GM12891 (cell line): ENCODE measurements at regions not wholly inside any gene's neighbourhood (a gene's known extent, or its start where the extent isn't known, plus 50 kb on each side); places are given as distances from the start of the nearest gene placed in this dataset.
"Not testable (repeated sequence)": the region's sequence is repeated elsewhere in the genome, so short reads cannot be mapped to it uniquely, and the experiment has no call there.

Experiments
- DNase-seq: peaks from one replicate; pipeline ENCODE4 v3.0.0; 2011; ENCODE audit warnings: low spot score; ENCODE audit not compliant: insufficient read length
- FAIRE-seq: peaks from 2 replicates; lab custom pipeline; 2011; peaks lifted over from hg19 to GRCh38; lab: Jason Lieb, UNC
- PAX5 ChIP-seq: IDR thresholded peaks from 2 replicates; pipeline ENCODE4 v1.6.1; 2011; ENCODE audit warnings: low read length, moderate library complexity, mild to moderate bottlenecking; ENCODE audit not compliant: insufficient read depth, severe bottlenecking
- POLR2A ChIP-seq: IDR thresholded peaks from 2 replicates; pipeline ENCODE4 v1.6.1; 2011; ENCODE audit warnings: low read depth, low read length, control low read depth
- POLR2AphosphoS5 ChIP-seq: IDR thresholded peaks from 2 replicates; pipeline ENCODE4 v1.6.1; 2011; ENCODE audit warnings: low read depth, low read length, control low read depth
- POU2F2 ChIP-seq: IDR thresholded peaks from 2 replicates; pipeline ENCODE4 v1.6.1; 2011; ENCODE audit warnings: low read depth, mild to moderate bottlenecking, control low read depth, low read length, moderate library complexity
- SPI1 ChIP-seq: IDR thresholded peaks from 2 replicates; pipeline ENCODE4 v1.6.1; 2011; ENCODE audit warnings: low read depth, low read length, control low read depth
- TAF1 ChIP-seq: IDR thresholded peaks from 2 replicates; pipeline ENCODE4 v1.6.1; 2011; ENCODE audit warnings: low read depth, low read length, control low read depth

GRCh38 chr2:71965530-71965929, 182.1 kb downstream of the CYP26B1 start:
- FAIRE-seq (no peak), DNase-seq (no peak)
- TF ChIP-seq TAF1 = no peak
- TF ChIP-seq SPI1 = no peak
- no peak for TF ChIP-seq POLR2AphosphoS5
- no peak for TF ChIP-seq POLR2A
- no peak for TF ChIP-seq PAX5
- no peak for TF ChIP-seq POU2F2

DNA sequence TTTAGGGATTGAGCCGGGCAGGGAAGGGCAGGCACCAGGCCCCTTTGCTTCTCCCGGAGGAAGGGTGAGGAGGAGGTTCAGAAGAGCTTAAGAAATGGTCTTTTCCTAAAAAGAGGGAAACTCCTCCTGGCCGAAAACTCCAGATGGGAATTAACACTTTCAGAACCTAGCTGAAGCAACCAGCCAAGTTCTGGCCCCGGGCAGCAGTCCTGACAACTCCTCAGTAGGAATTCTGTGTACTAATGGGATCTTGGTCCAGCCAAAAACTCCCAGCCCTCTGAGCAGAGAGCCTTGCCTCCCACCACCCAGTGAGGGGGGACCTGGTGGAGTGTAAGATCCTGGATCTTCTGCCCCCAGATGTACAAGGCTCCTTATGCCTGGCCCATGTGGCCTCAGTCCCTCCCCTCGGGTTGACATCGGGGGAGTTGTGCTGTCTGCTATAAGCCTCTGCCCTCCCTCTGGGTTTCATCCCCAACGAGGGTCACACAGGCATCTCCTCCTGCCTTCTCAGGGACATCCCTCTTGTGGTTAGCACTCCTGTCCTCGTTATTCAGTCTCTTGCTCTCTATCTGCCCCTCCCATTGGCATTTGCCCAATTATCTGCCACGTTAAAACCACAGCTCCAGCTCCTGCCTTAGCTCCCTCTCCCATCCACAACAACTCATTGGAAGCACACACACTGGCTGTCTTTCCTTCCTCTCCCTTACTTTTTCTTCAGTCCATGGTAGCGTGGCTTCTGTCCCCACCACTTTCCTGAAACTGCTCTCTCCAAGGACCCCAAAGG, 184.6 kb downstream of the CYP26B1 start:
- no peak for FAIRE-seq
- TF ChIP-seq POLR2AphosphoS5 = no peak
- TF ChIP-seq POU2F2 = no peak
- TF ChIP-seq PAX5 = no peak
- no peak for TF ChIP-seq POLR2A
- no peak for TF ChIP-seq TAF1
- TF ChIP-seq SPI1 = no peak
- no peak for DNase-seq

- DNase-seq (no peak), FAIRE-seq (no peak)
- TF ChIP-seq PAX5 = no peak
- no peak for TF ChIP-seq POLR2AphosphoS5
- no peak for TF ChIP-seq SPI1
- no peak for TF ChIP-seq TAF1
- TF ChIP-seq POU2F2 = no peak
- no peak for TF ChIP-seq POLR2A
Observed at GRCh38 chr2:71962350-71962749, 185.3 kb downstream of the CYP26B1 start.

- no peak for TF ChIP-seq POLR2A
- TF ChIP-seq POU2F2 = no peak
- TF ChIP-seq POLR2AphosphoS5 = no peak
- TF ChIP-seq SPI1 = no peak
- TF ChIP-seq PAX5 = no peak
- FAIRE-seq (no peak), DNase-seq (no peak)
Observed at GRCh38 chr2:71961289-71962027, 186.2 kb downstream of the CYP26B1 start.

DNA sequence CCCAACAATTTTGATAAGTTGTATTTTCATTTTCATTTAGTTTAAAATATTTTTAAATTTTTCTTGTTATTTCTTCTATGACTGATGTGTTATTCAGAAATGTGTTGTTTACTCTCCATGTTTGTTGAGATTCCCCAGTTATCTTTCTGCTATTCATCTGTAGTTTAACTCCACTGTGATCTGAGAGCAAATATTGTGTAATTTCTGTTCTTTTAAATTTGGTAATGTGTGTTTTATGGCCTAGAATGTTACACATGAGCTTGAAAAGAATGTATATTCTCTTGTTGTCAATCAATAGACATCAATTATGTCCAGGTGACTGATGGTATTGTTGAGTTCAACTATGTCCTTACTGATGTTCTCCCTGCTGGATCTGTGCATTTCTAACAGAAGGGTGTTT, 188.2 kb downstream of the CYP26B1 start:
- FAIRE-seq (no peak), DNase-seq (no peak)
- TF ChIP-seq POLR2AphosphoS5 (no peak), POLR2A (no peak), POU2F2 (no peak), SPI1 (no peak), PAX5 (no peak), TAF1 (no peak)

- not testable (repeated sequence) for FAIRE-seq, DNase-seq
Observed at GRCh38 chr2:71958426-71958825, 189.2 kb downstream of the CYP26B1 start.

DNA sequence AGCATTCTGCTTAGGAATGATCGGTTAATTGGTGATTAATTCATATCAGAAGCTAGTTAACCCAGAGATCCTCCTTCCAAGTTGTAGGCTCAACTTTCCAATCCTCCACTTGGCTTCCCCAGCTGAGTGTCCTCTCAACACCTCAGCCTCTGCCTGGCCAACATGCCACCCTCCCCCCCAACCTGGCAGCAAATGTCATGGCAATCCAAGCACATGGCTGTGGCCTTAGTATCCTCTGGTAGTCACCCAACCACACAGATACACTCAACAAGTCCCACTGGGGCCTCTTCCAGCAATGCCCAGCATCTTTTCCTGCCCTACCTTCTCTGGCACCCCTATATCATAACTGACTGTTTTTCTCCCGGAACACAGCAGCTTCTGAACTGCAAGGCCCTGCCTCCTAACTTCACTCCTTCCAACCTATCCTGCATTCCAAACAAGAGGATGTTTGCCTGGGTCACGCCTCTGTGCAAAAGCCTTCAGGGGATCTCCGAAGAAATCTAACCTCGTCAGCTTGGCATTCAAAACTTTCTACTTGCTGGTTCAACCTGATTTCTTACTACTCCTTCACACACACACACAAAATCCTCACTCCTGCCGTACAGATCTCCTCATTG, 195.0 kb downstream of the CYP26B1 start:
- TF ChIP-seq SPI1 (no peak), TAF1 (no peak), PAX5 (no peak), POLR2AphosphoS5 (no peak), POLR2A (no peak), POU2F2 (no peak)
- FAIRE-seq = no peak
- DNase-seq = no peak

DNA sequence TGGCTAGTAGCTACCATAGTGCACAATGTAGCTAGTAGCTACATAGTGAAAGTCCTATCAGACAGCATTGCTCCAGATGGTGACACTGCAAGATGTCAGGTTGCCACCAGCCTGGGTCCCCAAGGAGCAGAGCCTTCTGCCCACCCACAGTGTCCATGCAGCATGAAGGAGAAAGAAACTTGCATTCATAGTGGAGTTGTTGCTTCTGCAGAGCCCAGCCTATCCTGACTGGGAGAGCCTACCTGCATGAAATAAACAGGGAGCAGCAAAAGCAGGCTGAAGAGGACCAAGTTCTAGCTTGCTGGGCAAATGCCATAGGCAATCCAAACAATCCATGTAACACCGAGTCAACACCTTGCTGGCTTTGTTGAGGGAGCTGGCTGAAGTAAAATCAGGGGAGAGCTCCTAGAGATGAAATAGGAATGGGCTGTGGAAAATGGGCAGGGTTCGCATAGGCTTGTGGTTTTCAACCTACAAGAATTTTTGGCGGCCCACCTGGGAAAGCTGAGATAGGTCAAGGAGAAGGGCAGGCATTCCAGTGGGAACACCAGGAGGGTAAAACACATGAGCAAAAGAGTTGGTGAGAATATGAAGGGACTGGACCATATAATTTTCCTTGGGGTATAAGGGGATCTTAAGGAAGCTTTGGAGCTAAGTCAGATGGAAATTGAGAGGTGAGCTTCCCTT, 195.8 kb downstream of the CYP26B1 start:
- DNase-seq = no peak
- FAIRE-seq = no peak
- no peak for TF ChIP-seq TAF1
- TF ChIP-seq PAX5 = no peak
- no peak for TF ChIP-seq POU2F2
- TF ChIP-seq POLR2A = no peak
- no peak for TF ChIP-seq POLR2AphosphoS5
- TF ChIP-seq SPI1 = no peak

GRCh38 chr2:71951083-71951468, 196.6 kb downstream of the CYP26B1 start:
- no peak for TF ChIP-seq SPI1
- no peak for TF ChIP-seq POU2F2
- no peak for TF ChIP-seq POLR2A
- TF ChIP-seq TAF1 = no peak
- no peak for TF ChIP-seq POLR2AphosphoS5
- no peak for TF ChIP-seq PAX5
- FAIRE-seq = no peak
- no peak for DNase-seq
